NCI-H2029 (cell line): ENCODE measurements at regions not wholly inside any gene's neighbourhood (a gene's known extent, or its start where the extent isn't known, plus 50 kb on each side); places are given as distances from the start of the nearest gene placed in this dataset.

Experiments
- DNase-seq: peaks from one replicate; lab custom pipeline; 2025; lab: John Stamatoyannopoulos, UW

DNA sequence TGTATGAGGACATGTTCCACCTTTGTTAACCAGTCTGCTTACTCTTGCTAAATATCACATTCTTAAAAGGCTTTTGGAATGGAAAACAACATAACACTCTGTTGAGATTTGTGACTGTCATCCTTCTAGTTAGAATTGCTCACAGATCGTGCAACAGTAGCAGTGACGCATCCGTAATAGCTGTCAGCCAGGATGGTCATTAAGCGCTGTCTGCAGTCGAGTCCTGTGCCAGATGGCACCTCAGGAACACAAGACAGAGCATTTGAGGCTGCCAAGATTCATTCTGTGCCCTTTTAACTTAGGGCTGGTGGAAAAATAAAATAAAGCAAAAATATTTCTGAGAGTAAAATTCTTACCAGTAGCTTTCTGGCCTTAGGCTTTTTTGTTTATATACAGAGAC is 348.6 kb downstream of the ANKRD7 start:
- no peak for DNase-seq

DNA sequence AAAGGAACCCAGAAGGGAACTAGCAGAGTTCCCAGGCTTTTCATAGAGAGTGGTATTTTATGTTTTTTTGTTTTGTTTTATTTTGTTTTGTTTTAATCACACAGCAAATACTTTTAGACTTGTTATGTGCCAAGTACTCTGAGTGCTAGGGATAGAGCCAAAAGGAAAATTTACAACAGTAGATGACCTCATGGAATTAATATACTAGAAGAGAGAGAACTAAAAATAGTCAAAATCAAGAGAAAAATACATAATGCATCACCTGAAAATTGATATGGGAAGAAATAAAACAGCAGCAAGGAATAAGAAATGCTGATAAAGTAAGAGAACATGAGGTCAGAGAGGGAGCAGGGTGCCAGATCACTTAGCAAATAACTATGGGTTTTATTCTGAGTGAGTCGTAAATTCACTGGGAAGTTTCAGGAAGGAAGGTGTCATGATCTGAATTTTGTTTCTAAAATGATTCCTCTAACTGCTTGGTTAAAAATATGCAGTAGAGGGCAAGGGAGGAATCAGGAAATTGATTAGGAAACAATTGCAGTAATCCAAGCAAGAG is 351.0 kb downstream of the ANKRD7 start:
- DNase-seq = no peak

GRCh38 chr7:118580743-118581382 is 356.4 kb downstream of the ANKRD7 start:
- DNase-seq = no peak

DNA sequence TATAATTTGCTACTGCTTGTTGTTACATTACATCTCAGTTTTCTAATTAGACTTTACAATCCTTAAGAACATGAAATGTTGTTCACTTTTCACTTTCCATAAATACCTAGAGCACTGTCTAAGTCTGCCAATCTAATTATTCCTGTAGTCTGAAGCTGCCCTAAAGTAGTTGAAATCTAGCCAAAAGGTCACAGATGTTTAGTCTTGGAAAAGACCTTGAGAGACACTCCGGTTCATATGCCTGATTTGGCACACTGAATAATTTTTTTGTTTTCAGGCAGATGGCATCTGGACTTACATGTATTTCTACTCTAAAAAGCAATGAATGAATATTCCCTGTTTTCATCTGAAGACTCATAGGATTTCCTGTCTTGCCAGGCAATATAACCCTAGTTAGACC is 359.1 kb downstream of the ANKRD7 start:
- DNase-seq = no peak

- DNase-seq = no peak
These were observed 361.7 kb downstream of the ANKRD7 start for GRCh38 chr7:118586248-118586647.

GRCh38 chr7:118590107-118590506 is 365.6 kb downstream of the ANKRD7 start:
- DNase-seq = no peak

GRCh38 chr7:118602090-118602489 is 377.6 kb downstream of the ANKRD7 start:
- no peak for DNase-seq

DNA sequence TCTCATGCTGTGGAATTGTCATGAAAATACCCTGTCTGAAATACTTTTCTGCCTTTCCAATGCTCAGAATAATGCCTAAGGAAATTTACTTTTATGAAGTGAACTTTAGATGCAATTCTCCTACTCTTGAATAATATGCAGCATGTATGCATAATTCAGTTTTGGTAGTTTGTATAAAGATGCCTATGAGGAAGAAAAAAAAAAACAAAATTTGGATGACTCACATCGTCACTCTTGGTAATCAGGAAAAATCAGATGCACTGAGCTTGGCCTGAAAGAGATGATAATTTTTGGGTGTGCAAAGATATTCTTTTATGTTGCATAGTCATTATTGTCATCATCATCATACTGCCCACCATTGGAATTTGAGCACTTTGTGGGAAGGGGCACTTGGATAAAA is 382.1 kb downstream of the ANKRD7 start:
- DNase-seq = no peak

- DNase-seq = no peak
These were observed 384.7 kb downstream of the ANKRD7 start for GRCh38 chr7:118609207-118609606.

DNA sequence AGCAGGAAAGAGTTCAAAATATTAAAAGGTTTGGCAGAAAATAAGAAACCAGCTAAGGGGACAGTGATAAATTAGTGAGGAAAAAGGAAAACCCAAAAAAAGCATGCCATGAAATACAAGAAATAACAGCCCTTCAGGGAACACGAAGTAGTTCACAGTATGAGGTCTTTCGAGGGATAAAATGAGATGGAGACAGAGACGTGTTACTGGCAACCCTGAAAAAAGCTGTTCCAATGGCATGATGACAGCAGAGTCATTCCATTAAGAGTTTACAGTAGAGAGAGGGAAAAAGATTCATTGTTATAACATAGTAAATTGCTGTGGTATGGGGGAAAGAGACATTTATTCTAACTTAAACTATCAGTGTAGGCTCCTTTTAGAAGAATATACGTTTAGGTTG is 391.2 kb downstream of the ANKRD7 start:
- DNase-seq = no peak

- no peak for DNase-seq
These were observed 397.4 kb downstream of the ANKRD7 start for GRCh38 chr7:118621810-118622360.

- DNase-seq = no peak
These were observed 402.2 kb downstream of the ANKRD7 start for GRCh38 chr7:118626739-118627138.

GRCh38 chr7:118627467-118627866 is 403.0 kb downstream of the ANKRD7 start:
- DNase-seq = no peak

GRCh38 chr7:118629898-118630438 is 405.5 kb downstream of the ANKRD7 start:
- no peak for DNase-seq

DNA sequence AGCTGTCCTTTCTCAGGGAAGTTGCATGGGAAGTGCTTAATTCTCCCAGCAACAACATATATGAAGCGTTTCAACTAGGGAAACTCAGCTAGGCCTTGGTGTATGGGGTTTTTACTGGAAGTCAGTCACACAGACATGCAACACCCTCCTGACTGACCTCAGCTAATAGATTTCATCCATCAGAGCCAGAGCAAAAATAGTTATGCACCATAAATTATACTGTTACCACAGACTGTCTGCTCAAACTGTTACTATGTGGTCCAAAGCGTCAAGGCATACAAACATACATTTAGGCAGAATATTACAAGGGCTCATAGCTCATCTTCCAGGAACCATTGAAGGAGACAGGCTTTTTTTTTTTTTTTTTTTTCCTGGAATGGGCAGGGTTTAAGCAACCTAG is 417.9 kb downstream of the ANKRD7 start:
- no peak for DNase-seq

- DNase-seq = no peak
These were observed 419.8 kb downstream of the ANKRD7 start for GRCh38 chr7:118644346-118644745.

- DNase-seq = no peak
These were observed 423.5 kb downstream of the ANKRD7 start for GRCh38 chr7:118648002-118648401.

GRCh38 chr7:118657391-118658005 is 433.0 kb downstream of the ANKRD7 start:
- DNase-seq = no peak

DNA sequence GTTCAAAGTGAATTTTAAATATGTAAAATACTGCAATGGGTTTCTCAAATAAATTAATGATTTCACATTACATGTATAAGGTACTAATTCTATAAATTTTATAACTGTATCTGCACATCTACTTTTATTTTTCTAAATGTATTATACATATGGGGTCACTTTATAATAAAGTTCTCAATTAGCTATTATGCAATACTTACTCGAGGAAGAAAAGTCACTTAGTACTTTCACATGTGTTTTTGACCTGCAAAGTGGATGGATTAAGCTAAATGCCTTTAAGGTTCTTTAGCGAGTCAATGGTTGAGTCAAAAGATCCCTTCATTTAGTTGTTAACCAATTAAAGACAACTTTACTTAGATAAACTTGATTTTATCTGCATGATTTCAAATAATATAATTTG is 437.8 kb downstream of the ANKRD7 start:
- DNase-seq = no peak

GRCh38 chr7:118664498-118664897 is 440.0 kb downstream of the ANKRD7 start:
- DNase-seq = no peak

DNA sequence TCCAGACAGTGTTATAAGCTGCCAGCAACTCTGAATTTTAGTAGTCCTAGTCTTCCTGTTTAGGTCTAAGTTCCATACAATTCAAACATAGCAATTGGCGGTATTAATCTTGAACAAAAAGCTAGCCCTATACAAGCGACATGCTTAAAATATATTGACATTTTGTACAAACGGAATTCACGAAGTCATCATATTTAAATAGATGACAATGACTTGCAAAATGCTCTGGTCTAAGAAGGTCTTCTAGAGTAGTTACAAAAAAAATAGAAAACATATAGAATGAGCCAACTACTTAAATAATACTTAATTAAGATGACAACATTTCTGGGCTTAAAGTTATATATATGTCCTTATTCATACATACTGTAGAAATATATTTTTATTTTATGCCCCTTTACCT is 446.6 kb downstream of the ANKRD7 start:
- DNase-seq = no peak

GRCh38 chr7:118684796-118685195 is 460.3 kb downstream of the ANKRD7 start:
- no peak for DNase-seq

DNA sequence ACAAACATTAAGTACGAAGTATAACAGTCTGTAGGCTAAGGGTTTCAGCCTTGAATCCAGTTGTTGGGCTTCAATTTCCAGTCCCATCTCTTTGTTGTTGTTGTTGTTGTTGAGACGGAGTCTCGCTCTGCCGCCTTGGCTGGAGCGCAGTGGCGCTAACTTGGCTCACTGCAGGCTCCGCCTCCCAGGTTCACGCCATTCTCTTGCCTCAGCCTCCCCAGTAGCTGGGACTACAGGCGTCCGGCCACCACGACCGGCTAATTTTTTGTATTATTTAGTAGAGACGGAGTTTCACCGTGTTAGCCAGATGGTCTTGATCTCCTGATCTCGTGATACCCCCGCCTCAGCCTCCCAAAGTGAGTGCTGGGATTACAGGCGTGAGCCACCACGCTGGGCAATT is 464.9 kb downstream of the ANKRD7 start:
- no peak for DNase-seq
